HG03558 (cell line): ENCODE measurements at regions not wholly inside any gene's neighbourhood (a gene's known extent, or its start where the extent isn't known, plus 50 kb on each side); places are given as distances from the start of the nearest gene placed in this dataset.
"Not testable (repeated sequence)": the region's sequence is repeated elsewhere in the genome, so short reads cannot be mapped to it uniquely, and the experiment has no call there.

Source experiments
- ATAC-seq: cut with Tn5 transposase; IDR thresholded peaks from one replicate; pipeline ENCODE4 v1.9.1; 2021; ENCODE audit warnings: moderate number of reproducible peaks; ENCODE audit not compliant: unreplicated experiment; ENCODE audit errors: extremely low read depth

DNA sequence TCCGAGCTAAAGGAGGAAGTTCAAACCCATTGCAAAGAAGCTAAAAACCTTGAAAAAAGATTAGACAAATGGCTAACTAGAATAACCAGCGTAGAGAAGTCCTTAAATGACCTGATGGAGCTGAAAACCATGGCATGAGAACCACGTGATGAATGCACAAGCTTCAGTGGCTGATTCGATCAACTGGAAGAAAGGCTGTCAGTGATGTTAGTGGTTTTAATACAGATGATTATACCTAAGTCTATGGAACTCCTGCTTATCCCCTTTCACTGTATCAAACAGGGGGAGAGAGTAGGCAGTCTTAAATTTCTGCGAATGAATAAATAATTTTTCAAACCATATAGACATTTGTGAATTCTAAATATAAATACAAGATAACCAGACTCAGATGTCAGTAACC is 512.7 kb downstream of the PRKD1 start:
- ATAC-seq: not testable (repeated sequence)

DNA sequence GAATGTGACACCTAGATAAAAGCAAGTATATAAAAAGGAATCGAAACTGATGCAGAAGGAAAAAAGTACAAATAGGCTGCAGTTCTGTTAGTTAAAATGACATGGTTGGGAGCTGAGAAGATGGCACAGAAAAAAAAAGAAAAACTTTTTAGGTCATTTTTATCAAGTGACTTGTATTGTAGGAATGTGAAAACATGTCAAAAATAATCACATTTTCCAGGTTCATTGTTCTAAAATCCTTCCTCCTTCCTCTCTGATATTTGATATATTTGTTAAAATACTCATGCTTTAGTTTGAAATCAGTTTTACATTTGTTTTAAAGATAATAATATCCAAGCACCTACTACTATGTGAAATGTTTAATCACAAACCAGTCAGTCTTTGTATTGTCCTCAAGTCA is 507.9 kb downstream of the PRKD1 start:
- no peak for ATAC-seq

DNA sequence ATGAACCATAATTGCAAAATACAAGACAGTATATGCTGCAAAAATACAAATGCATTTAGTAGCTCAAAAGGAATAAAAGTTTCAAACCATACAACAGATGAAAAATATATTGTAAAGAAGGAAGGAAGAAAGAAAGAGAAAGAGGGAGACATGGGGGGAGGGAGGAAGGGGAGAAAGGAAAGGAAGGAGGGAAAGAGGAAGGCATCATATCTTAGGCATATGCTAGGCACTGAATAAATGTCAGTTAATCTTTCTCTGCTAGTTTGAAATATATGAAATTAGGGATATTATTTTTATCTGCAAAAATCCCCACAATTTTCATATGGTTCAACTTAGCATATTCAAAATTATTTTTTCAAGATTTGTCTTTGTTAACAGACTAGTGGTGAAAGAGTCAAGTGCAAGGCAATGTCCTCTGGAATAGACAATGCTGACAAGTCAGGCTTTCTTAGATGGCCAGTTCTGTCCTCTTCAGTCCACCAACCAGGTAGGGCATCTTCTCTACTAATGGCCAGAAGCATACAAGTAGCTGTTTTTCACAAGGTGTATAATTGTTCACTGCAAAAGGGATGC is 506.4 kb downstream of the PRKD1 start:
- ATAC-seq: no peak

DNA sequence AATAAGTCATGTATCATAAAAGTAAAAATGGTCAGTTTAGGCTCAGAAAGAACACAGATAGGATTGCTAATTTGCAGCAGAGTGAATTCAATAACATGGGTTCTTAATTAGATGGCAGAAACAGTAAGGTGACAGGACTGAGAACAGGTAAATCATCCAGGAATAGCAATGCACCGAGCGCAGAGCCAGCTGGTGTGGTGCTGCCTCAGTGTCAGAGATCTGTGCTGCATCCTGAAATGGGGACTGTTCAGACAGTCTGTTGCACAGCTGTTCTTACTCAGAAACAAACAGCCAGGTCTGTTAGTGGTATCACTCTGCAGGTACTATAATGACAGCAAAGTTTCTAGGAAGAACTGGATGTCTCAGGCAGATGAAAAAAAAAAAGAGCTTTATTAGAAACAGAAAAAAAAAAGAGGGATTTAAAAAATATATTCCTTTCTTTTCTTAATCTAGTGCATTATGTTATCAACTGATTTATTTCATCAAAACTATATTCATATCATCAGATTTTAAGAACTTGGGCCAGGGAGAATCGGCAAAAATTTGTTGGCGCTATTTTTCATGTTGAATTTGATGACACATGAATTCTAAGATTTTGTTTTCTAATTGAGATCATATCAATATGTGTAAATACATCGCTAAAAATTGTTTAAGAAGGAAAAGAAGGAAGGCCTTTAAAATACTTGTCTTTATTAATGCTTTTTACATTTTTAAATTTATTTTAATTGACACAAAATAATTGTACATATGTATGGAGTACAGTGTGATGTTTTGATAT is 501.8 kb downstream of the PRKD1 start:
- no peak for ATAC-seq

DNA sequence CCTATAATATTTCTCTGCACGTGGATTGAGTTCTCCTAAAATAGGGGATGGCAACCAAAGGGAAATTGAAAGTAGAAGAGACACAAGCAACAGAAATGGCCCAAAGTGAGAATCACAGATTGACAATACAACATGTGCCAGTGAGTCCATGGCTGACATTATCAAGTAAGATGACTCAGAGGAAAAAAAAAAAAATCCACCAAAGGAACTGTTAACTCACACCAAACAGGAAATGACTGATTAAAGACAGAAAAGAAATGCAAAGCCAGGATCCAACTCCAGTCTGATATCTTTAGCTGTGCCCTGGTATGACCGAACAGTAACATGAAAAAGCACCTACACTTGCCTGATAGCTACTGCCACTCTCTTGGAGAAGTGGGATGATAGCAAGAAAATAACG is 485.0 kb downstream of the PRKD1 start:
- no peak for ATAC-seq

DNA sequence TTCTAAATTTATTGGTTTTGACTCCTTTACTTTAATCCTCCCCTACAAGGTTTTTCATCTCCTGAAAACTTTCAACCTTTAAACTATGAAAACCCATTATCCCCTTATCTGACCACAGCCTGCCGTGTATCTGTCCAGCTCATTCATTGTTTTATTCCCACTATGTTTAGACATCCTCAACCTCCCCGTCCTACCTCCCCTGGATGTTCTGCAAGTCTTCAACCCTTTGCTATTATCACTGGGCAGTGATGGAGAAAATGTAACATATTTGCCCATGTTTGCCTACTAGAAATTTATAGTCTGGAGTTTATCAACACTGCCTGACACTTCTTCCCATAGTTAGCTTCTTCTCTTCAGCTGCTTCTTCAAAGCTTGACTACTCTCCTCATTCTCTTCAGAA is 483.4 kb downstream of the PRKD1 start:
- ATAC-seq: no peak

DNA sequence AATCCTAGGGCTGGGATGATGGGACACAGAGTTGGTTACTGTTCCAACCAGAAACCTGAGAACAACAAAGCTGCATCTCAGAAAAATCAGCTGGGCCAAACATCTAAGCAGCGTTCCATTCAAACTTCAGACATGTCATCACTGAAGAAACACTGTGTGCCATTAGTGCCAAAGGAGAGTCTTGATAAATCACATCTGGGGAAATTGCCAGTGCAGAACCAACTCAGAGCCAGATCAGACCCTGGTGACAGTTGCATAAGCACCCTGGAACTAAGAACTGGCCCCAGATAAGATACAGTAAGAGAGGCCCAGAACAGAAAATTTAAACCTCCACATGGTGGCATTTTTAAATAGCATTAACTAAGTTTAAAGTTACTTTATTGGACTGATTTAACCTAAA is 482.8 kb downstream of the PRKD1 start:
- no peak for ATAC-seq

DNA sequence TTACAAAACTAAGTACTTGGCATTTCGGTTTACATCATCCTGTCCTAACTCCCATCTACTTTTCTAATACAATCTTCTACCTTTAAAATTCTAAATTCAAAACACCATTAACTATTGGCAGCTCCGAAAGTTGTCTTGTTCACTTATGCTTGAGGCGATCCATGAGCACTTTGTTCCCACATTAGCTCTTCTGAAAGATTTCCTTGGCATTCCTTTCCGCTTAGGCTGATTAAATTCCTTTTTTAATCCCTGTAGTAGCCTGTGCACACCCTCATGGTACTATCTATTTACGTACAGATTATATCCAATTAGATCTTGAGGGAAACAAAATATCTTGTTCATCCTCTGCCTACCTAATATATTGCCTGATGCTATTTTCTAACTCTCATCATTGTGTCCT is 480.7 kb downstream of the PRKD1 start:
- no peak for ATAC-seq

DNA sequence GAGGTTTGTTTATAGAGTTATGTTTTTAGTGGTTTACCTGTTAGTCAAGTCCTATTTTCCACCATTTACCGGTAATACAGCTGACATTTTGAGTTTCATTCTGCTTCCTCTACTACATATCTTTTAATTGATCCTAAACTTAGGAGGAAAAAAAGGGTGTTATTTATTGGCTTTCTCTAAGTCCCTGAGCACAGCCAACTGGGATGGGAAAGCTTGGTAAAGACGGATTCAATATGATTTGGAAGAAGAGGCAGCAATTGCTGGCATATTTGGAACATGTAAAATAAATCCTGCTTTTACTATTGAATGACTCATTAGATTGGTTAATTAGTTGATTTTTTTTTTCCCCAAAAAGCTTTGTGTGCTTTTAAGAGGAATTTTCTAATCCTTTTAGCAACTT is 475.7 kb downstream of the PRKD1 start:
- no peak for ATAC-seq

DNA sequence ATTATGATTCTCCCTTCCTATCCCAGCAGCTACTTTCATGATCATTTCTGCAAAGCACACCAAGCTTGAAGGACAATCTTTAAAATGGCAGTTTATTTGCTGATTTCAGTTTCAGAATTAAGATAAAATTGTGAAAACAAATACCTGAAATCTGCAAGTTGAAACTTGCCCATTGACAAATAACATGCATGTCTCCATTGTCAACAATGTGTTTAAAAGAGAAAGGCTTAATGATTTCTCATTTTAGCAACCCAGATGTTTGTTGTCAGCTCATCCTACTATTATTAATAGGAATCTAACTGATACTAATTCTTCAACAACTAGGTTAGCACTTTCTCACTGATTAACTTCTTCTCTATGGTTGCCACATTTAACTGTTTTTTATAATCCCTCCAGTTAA is 474.6 kb downstream of the PRKD1 start:
- ATAC-seq: no peak

DNA sequence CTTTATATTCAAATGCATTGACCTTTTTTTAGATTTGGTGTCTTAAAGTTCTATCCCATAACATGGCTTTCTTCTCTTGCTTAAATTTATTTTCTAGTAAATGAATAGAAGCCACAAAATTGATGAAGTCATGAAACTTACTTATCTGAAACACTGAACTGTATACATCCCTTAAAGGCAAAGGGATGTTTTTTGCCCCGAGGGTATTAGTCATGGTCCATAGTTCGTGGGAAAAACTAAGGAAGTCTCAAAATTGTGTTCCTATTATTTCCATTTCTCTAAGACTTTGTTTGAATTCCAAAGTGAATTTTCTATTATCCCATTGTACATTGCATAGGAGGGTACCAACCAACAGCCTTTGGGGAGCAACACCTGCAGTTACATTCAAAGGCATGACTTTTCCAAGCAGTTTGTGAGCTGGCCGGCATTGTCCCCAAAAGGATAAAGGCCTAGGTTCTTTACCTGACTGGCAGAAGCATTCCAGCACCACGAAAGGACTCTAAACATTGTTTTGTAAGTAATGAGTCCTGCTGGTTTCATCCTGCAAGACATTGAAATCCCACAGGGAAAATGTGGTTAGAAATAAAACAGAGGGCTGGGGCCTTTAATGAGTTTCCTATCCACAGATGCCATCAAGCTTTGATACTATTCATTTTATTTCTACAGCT is 473.5 kb downstream of the PRKD1 start:
- ATAC-seq: no peak

DNA sequence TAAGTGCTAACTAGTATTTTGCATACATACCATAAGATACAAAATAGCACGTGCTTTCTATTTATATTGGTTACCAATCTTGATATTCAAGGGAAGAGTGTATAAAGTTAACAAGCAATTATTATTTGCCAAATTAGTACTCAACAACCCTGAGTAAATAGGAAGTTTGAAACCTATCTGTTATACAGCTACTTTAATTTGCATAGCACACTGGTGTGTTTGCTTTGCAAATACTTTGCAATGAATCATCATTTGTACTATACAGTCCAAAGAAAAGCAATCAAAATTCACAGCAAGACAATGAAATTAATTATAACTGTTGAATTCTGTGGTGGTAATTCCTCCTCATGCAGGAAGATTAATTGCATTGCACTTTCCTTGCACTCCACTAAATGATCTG is 469.1 kb downstream of the PRKD1 start:
- no peak for ATAC-seq

DNA sequence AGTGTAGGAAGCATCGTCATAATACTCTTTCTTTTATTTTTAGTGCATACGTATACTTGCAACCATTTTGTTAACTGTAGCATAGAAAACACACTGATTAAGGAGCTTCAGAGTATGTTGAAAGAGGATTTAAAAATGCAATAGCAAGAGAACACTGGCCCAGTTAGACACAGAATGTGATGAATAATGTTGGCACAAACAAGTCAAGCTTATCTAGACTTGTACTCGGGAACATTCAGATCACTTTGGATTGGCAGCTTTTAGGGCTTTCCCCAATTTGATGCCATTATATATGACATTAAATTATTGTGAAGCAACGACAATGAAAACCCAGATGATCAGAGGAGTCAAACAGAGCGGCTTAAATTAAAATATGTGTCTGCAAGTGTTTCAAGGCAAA is 468.1 kb downstream of the PRKD1 start:
- ATAC-seq: no peak

DNA sequence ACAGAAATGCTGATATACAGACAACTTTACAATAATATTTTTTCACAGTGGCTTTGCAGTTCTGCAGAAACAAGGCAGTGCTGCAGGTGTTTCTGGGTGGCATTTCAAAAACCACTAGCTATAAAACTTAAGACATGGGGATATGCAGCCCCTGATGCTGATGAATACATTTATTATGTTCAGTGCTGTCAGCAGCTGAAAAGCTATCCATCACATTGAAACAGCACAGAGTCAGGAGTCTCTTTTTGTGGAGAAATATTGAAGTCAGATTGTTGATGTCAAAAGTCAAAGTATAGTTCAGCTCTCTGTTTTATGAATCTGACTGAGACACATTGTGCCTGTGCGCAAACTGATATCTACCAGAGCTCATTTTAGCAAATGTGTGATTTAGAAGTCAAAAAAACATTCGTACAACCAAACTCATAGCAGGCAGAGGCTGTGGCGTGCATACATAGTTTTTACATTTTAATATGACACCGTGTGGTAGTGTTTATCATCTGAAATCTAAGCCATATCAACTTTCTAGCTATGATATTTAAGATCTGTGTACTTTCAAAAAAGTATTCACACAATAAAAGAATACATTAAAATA is 467.6 kb downstream of the PRKD1 start:
- ATAC-seq: no peak

DNA sequence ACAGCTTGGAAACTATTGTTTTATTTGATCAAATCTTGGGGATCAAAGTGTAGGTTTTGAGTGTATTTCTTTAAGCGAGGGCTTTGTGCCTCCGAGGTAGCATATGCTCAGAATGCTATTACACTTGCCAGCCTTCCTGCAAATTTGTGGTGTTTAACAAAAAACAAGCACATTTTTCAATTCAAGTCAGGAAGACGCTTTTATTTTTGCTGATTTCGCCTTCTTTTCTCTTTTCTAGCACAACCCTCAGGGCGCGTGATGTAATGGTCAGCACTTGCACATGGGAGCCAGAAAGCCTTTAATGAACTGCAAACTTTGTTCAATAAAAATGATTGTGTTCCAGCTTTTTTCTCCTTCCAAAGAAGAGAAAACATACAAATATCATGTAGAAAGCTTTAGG is 466.5 kb downstream of the PRKD1 start:
- no peak for ATAC-seq

DNA sequence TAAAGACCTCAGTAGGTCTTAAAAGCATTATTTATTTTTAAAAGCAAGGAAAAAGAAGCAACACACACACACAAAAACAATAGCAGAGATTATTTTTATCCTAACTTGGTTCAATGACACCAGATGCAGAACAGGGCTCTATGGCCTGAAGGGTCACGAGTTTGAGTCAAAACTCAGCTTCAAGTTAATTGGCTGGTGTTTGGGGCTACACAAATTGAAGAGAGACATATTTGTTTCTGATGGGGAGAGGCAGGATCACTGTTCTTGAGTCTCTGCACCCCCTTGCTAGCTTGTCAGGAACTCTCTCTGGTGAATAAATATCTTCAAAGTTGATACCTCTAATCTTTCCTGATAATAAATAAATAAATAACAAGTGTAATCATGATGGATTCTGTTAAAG is 466.1 kb downstream of the PRKD1 start:
- ATAC-seq: no peak

DNA sequence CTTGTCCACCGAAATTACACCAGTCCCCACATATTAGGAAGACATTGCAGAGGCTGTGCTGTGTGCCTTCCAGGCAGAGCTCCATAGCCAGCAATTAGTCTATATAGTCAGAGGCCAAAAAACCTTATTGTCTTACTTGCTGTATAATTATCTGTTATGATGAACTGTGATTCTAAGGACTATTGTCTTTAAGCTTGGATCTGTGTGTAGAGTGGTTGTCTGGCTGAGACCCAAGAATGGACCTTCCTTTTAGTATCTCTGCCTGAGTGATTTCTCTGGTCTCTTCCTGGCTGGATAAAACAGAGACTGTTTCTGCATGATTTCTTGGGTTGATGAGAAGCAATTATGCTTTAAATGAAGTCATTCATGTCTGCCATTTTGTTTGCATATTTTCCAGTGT is 465.3 kb downstream of the PRKD1 start:
- no peak for ATAC-seq

DNA sequence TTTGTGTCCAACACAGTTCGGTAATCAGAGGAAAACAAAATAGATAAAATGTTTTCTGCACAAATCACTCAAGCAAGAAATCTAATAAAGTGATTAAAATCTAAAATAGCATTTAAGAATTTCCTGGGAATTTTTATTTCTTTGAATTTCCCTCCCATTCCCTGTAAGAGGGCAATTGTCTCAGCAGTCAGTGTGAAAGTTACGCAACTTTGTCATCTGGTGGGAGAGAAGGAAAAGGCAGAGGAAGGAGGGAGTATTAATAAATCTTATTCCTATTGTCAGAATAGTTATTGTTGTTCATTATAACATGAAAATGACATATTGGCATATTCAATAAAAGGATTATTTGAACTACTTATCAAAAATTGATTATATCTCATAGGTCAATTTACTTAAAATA is 464.9 kb downstream of the PRKD1 start:
- ATAC-seq: no peak

DNA sequence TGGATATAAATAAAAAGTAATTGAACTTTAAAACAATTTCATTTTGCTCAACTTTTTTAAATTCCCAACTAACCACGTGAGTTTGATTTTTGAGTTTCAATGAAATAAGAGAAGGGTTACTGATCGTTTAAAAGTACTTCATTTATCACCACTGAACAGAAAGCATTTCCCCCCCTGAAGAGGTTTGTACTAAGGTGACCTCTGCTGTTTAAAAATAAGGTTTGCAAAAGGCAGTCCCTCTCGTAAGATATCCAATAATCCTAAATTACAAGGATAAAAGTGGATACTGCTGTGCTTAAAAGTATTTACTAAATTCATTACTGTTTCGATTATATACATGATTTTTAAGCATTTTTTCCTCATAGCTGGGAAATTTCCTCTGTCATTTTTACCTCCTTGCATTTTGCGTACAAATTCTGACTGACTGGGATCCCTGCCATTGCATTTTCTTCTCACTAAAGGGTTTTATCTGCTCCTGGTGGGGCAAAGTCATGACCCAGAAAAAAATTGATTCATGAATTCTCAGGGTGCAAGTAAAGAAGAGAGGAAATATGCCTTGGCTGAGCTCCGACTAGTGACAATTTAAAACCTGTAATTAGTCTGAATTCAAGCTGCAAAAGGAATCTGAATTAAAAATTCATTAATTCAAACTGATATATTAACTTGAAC is 463.8 kb downstream of the PRKD1 start:
- ATAC-seq: no peak

DNA sequence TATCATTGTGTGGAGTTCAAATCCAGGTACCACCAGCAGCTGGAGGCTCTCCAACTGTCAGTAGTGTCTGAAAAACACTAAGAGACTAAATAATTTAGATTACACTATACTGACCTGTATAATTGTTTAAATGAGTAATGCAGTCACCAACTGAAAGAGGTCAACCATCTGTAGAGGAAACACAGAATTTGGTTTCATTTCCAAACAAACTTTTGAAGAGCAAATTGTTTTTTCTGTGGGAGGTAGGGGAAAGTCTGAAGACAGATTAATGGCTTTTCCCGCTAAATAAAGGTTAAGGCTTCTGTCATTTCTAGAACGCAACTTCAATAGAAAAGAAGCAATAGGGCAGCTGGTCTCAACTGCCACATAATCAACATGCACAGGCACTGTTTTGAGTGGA is 462.6 kb downstream of the PRKD1 start:
- ATAC-seq: no peak

DNA sequence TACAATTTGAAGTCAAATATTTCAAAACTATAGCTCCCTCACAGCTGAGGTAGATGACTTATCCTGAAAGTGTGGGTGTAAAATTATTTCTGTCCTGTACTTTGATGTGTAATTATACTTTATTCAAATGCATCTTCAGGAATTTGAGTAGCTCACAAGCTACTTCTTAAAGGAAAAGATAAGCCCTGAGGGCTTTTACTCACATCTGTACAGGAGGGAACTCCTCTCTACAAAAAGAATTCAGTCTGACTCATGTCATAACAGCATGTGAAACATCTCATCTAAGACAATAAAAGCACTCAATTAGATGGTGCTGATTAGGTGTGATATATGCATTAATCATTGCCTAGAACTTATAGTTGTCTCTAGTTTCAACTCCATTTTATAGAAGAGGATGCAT is 452.0 kb downstream of the PRKD1 start:
- no peak for ATAC-seq
